Naive thymus-derived CD8-positive, alpha-beta T cell (primary cell): ENCODE measurements at regions not wholly inside any gene's neighbourhood (a gene's known extent, or its start where the extent isn't known, plus 50 kb on each side); places are given as distances from the start of the nearest gene placed in this dataset.

Source experiments
- ATAC-seq, 2 donors: fragments of 150-1000 bp; cut with Tn5 transposase in 1 of 2; sonication (Bioruptor Pico), chemical (Tn5 transposase) in 1 of 2; 1 replicate in 1 of 2; 2 replicates in 1 of 2; pipeline ENCODE4 v1.10.0; 2021; ENCODE audit warnings: mild to moderate bottlenecking in 2 of 2, moderate library complexity in 2 of 2
- POLR2A ChIA-PET: fragments of 350-600 bp; sonication (Branson Sonifier 250); formaldehyde crosslinking; loops from one replicate; lab custom pipeline; 2021; ENCODE audit warnings: antibody characterized with exemption; lab: Charles Lee
- DNase-seq, 10 donors: peaks; one replicate each; pipeline versions ENCODE4 v3.0.0 to v3.0.0-alpha.2; 2020 to 2022
- H3K27ac Mint-ChIP-seq, 10 donors: one replicate each; pipeline ENCODE4 v1.8.0; 2020 to 2022; ENCODE audit warnings: mild to moderate bottlenecking in 10 of 10, mixed read lengths in 10 of 10, moderate library complexity in 4 of 10, inconsistent platforms in 1 of 10
- H3K27me3 Mint-ChIP-seq, 5 donors: one replicate each; pipeline ENCODE4 v1.8.0; 2021 to 2022; ENCODE audit warnings: mixed read lengths in 5 of 5
- H3K36me3 Mint-ChIP-seq, 3 donors: one replicate each; pipeline ENCODE4 v1.8.0; 2020 to 2022; ENCODE audit warnings: mixed read lengths in 3 of 3, mild to moderate bottlenecking in 2 of 3, inconsistent platforms in 1 of 3
- H3K4me1 Mint-ChIP-seq, 4 donors: one replicate each; pipeline ENCODE4 v1.8.0; 2021 to 2022; ENCODE audit warnings: mixed read lengths in 4 of 4
- H3K4me3 Mint-ChIP-seq, 10 donors: one replicate each; pipeline ENCODE4 v1.8.0; 2020 to 2022; ENCODE audit warnings: mild to moderate bottlenecking in 10 of 10, mixed read lengths in 10 of 10, moderate library complexity in 6 of 10, inconsistent platforms in 1 of 10
- H3K9me3 Mint-ChIP-seq, 9 donors: one replicate each; pipeline ENCODE4 v1.8.0; 2020 to 2022; ENCODE audit warnings: mixed read lengths in 9 of 9, mild to moderate bottlenecking in 3 of 9, inconsistent platforms in 1 of 9, moderate library complexity in 1 of 9

DNA sequence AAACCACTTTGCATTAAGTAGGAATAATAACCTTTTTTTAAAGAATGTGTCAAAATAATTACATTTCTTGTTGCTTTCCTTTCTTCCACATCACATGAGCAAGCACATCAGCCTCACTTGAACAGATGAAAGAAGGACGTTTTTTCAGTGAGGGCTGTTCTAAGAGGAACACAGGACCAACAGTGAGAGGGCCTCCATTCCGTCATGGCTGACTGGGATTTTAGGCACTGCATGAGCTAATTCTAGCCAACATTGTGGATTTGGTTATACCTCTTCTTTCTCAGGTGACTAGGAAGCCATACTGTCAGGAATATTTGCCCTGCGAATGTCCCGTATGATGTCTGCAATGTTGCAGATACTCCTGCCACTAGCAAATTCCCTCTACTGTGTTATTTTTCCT is 87.6 kb downstream of the LINC00237 start:
- peaks cover 0 to 3% (median 0%) of the 10 kb centered on the region in 4 donors for H3K4me1 Mint-ChIP-seq
- POLR2A ChIA-PET, result no interaction called here
- no peaks in the 10 kb centered on the region for H3K36me3 Mint-ChIP-seq
- H3K9me3 Mint-ChIP-seq, result peaks cover 0 to 2% (median 0%) of the 10 kb centered on the region in 9 donors
- ATAC-seq (no peak), DNase-seq (no peak)
- H3K27ac Mint-ChIP-seq, result no peak overlapping the region
- H3K27me3 Mint-ChIP-seq, result peaks cover 33 to 74% (median 44%) of the 10 kb centered on the region in 5 donors
- no peak overlapping the region for H3K4me3 Mint-ChIP-seq

DNA sequence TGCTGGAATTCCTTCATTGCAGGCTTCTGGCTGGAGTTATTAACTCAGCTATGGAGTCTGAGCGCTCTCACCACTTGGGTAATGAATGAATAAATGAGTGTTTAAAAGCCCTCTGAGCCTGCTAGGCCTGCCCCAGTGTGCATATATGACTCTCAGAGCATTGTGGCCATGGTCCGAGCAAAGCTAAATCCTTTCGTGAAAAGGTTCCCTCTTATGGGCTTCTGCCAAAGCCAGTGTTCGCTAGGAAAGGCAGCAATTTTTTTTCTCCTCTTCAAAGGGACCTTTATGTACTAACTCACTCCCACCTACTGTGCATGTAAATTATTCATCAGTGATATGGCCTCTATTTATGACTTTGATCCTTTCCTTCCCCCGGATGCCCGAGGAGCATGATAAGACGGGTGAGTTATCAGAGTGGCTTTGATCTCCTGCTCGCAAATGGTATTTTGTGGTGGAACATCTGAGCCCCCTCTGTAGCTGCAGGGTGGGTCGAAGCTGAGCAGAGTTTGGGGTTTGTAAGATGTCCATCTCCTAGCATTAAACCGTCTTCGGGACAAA is 88.6 kb downstream of the LINC00237 start:
- peaks cover 31 to 80% (median 47%) of the 10 kb centered on the region in 5 donors for H3K27me3 Mint-ChIP-seq
- peaks cover 0 to 2% (median 0%) of the 10 kb centered on the region in 9 donors for H3K9me3 Mint-ChIP-seq
- peaks cover 0 to 3% (median 0%) of the 10 kb centered on the region in 4 donors for H3K4me1 Mint-ChIP-seq
- H3K4me3 Mint-ChIP-seq, result no peak overlapping the region
- DNase-seq, result no peak
- POLR2A ChIA-PET, result no interaction called here
- ATAC-seq, result no peak
- H3K36me3 Mint-ChIP-seq, result no peaks in the 10 kb centered on the region
- no peak overlapping the region for H3K27ac Mint-ChIP-seq

DNA sequence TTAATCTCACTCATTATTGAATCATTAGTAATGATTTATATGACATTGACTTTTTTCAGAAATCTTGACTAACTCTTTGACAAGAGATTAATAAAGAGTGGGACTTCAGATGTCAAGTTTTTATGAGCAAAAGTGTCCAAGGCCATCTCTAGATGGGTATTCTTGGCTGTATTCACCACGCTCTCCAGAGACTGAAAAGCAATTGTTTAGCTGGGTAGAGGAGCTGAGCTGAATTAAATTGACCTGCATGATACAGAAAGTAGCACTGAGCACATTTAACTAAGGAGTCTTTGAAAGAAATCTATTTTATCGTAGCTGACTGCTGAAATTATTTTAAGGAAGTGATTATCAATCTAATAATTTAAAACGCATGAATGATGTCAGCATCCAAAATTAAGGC is 89.4 kb downstream of the LINC00237 start:
- Mint-ChIP-seq H3K27me3 (peaks cover 31 to 89% (median 49%) of the 10 kb centered on the region in 5 donors), H3K9me3 (peaks cover 0 to 2% (median 0%) of the 10 kb centered on the region in 9 donors)

DNA sequence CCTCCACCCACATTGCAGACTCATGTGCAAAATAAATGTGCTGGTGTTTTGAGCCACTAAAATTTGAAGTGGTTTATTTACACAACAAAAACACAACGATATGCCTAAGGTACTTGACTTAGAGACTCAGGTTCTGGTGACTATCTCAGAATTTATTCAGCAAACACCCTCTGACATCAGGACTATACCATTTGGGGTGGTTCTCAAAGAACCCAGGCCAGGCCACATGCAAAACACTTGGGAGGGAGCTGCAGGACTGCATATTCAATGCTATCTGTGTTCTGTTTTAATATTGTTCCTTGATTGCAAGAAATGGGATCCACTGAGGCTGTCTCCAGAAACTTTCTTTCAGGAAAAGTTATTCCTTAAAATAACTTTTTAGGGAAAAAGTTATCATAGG is 91.6 kb downstream of the LINC00237 start:
- peaks cover 0 to 2% (median 0%) of the 10 kb centered on the region in 9 donors for H3K9me3 Mint-ChIP-seq
- DNase-seq, result no peak
- H3K4me3 Mint-ChIP-seq, result no peak overlapping the region
- POLR2A ChIA-PET, result no interaction called here
- H3K27me3 Mint-ChIP-seq, result peaks cover 21 to 82% (median 29%) of the 10 kb centered on the region in 5 donors
- ATAC-seq, result no peak
- H3K27ac Mint-ChIP-seq, result no peak overlapping the region
- H3K4me1 Mint-ChIP-seq, result no peaks in the 10 kb centered on the region
- H3K36me3 Mint-ChIP-seq, result no peaks in the 10 kb centered on the region

More for the DNA sequence above, 89.4 kb downstream of the LINC00237 start:
- H3K36me3 Mint-ChIP-seq, result no peaks in the 10 kb centered on the region
- ATAC-seq (no peak), DNase-seq (no peak)
- no peak overlapping the region for H3K4me3 Mint-ChIP-seq
- H3K4me1 Mint-ChIP-seq, result peaks cover 0 to 3% (median 0%) of the 10 kb centered on the region in 4 donors
- no peak overlapping the region for H3K27ac Mint-ChIP-seq
- POLR2A ChIA-PET, result no interaction called here

GRCh38 chr20:21008951-21009350 is 97.2 kb downstream of the LINC00237 start:
- Mint-ChIP-seq H3K27me3 (peaks cover 4 to 61% (median 19%) of the 10 kb centered on the region in 5 donors), H3K4me3 (no peak overlapping the region), H3K36me3 (peaks cover 0 to 5% (median 0%) of the 10 kb centered on the region in 3 donors), H3K9me3 (peaks cover 0 to 2% (median 0%) of the 10 kb centered on the region in 9 donors), H3K27ac (no peak overlapping the region), H3K4me1 (no peaks in the 10 kb centered on the region)
- POLR2A ChIA-PET, result no interaction called here
- ATAC-seq, result no peak
- no peak for DNase-seq

GRCh38 chr20:21006611-21007010 is 99.5 kb downstream of the LINC00237 start:
- DNase-seq (no peak), ATAC-seq (no peak)
- POLR2A ChIA-PET, result no interaction called here
- Mint-ChIP-seq H3K4me3 (no peak overlapping the region), H3K4me1 (no peaks in the 10 kb centered on the region), H3K36me3 (peaks cover 0 to 5% (median 0%) of the 10 kb centered on the region in 3 donors), H3K9me3 (peaks cover 0 to 1% (median 0%) of the 10 kb centered on the region in 9 donors), H3K27me3 (peaks cover 2 to 37% (median 21%) of the 10 kb centered on the region in 5 donors), H3K27ac (no peak overlapping the region)

- H3K27ac Mint-ChIP-seq, result no peak overlapping the region
- no peak for DNase-seq
- ATAC-seq, result no peak
- peaks cover 0 to 5% (median 0%) of the 10 kb centered on the region in 3 donors for H3K36me3 Mint-ChIP-seq
- POLR2A ChIA-PET, result no interaction called here
- H3K4me1 Mint-ChIP-seq, result no peaks in the 10 kb centered on the region
- H3K4me3 Mint-ChIP-seq, result no peak overlapping the region
- H3K27me3 Mint-ChIP-seq, result peaks cover 2 to 29% (median 24%) of the 10 kb centered on the region in 5 donors
- H3K9me3 Mint-ChIP-seq, result no peaks in the 10 kb centered on the region
These were observed 101.6 kb downstream of the LINC00237 start for GRCh38 chr20:21004386-21005076.

GRCh38 chr20:21003902-21004301 is 102.3 kb downstream of the LINC00237 start:
- POLR2A ChIA-PET, result no interaction called here
- Mint-ChIP-seq H3K9me3 (no peaks in the 10 kb centered on the region), H3K4me1 (no peaks in the 10 kb centered on the region), H3K36me3 (peaks cover 0 to under 1% (median 0%) of the 10 kb centered on the region in 3 donors), H3K27me3 (peaks cover 2 to 26% (median 21%) of the 10 kb centered on the region in 5 donors), H3K4me3 (no peak overlapping the region), H3K27ac (no peak overlapping the region)
- ATAC-seq, result no peak
- DNase-seq, result no peak

- ATAC-seq (no peak), DNase-seq (no peak)
- Mint-ChIP-seq H3K36me3 (no peaks in the 10 kb centered on the region), H3K4me3 (no peak overlapping the region), H3K4me1 (no peaks in the 10 kb centered on the region), H3K9me3 (no peaks in the 10 kb centered on the region), H3K27ac (no peak overlapping the region), H3K27me3 (peaks cover under 1 to 24% (median 16%) of the 10 kb centered on the region in 5 donors)
- POLR2A ChIA-PET, result no interaction called here
These were observed 103.7 kb downstream of the LINC00237 start for GRCh38 chr20:21002486-21002885.

DNA sequence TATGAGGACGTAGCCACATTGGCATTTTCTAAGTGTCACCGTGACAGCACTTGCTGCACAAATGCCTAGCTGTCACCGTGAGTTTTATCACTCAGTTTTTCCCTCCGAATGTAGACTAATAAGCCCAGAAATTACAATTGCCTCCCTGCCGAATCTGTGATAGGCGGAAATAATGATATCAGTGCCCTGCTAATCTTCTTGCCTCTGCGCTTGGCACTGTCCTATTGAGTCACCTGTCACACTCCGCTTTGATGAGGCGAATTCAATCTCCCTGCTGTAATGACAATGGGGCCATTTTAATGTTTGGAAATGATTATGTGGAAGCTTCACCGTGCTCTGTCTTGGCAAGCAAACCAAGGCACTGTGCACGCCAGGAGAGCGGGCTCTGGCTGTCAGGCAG is 112.8 kb downstream of the LINC00237 start:
- no peak for DNase-seq
- POLR2A ChIA-PET, result no interaction called here
- no peak overlapping the region for H3K4me3 Mint-ChIP-seq
- no peak overlapping the region for H3K27ac Mint-ChIP-seq
- H3K9me3 Mint-ChIP-seq, result peaks cover 0 to 2% (median 0%) of the 10 kb centered on the region in 9 donors
- no peak for ATAC-seq
- peaks cover 9 to 50% (median 17%) of the 10 kb centered on the region in 5 donors for H3K27me3 Mint-ChIP-seq
- H3K36me3 Mint-ChIP-seq, result no peaks in the 10 kb centered on the region
- H3K4me1 Mint-ChIP-seq, result no peaks in the 10 kb centered on the region

- no peak for ATAC-seq
- peaks cover 9 to 50% (median 17%) of the 10 kb centered on the region in 5 donors for H3K27me3 Mint-ChIP-seq
These were observed 113.3 kb downstream of the LINC00237 start for GRCh38 chr20:20992686-20993360.

DNA sequence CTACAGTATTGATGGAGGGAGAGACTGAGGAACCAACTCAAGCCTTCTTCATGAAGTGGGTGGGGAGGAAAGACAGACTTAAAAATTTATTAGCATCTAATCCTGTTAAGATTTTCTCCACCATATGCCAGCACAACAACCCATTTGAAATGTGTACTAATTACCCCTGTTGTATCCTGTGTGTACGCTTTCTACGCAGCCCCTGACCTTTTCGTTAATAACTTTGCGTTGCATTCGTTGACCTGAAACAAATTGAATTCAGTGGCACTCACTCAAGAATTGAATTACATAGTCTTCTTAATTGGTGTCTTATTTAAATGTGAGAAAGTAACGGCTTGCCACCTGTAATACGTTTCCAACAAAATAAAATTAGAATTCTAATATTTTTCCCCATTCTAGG is 113.9 kb downstream of the LINC00237 start:
- peaks cover 0 to 3% (median 0%) of the 10 kb centered on the region in 9 donors for H3K9me3 Mint-ChIP-seq
- POLR2A ChIA-PET, result no interaction called here
- H3K27ac Mint-ChIP-seq, result no peak overlapping the region
- no peak overlapping the region for H3K4me3 Mint-ChIP-seq
- H3K27me3 Mint-ChIP-seq, result peaks cover 9 to 45% (median 20%) of the 10 kb centered on the region in 5 donors
- H3K4me1 Mint-ChIP-seq, result no peaks in the 10 kb centered on the region
- DNase-seq (no peak), ATAC-seq (no peak)
- H3K36me3 Mint-ChIP-seq, result no peaks in the 10 kb centered on the region

More at GRCh38 chr20:20992686-20993360, 113.3 kb downstream of the LINC00237 start:
- peaks cover 0 to 2% (median 0%) of the 10 kb centered on the region in 9 donors for H3K9me3 Mint-ChIP-seq
- POLR2A ChIA-PET, result no interaction called here
- no peak overlapping the region for H3K4me3 Mint-ChIP-seq
- no peak overlapping the region for H3K27ac Mint-ChIP-seq
- DNase-seq, result no peak
- H3K36me3 Mint-ChIP-seq, result no peaks in the 10 kb centered on the region
- H3K4me1 Mint-ChIP-seq, result no peaks in the 10 kb centered on the region

GRCh38 chr20:20989081-20989480 is 117.1 kb downstream of the LINC00237 start:
- H3K4me1 Mint-ChIP-seq, result no peaks in the 10 kb centered on the region
- no peak for ATAC-seq
- H3K27ac Mint-ChIP-seq, result no peak overlapping the region
- peaks cover 14 to 53% (median 19%) of the 10 kb centered on the region in 5 donors for H3K27me3 Mint-ChIP-seq
- POLR2A ChIA-PET, result no interaction called here
- peaks cover 0 to 4% (median 2%) of the 10 kb centered on the region in 9 donors for H3K9me3 Mint-ChIP-seq
- H3K36me3 Mint-ChIP-seq, result no peaks in the 10 kb centered on the region
- DNase-seq, result no peak
- no peak overlapping the region for H3K4me3 Mint-ChIP-seq
